BJ (cell line): ENCODE measurements at regions not wholly inside any gene's neighbourhood (a gene's known extent, or its start where the extent isn't known, plus 50 kb on each side); places are given as distances from the start of the nearest gene placed in this dataset.
"Not testable (repeated sequence)": the region's sequence is repeated elsewhere in the genome, so short reads cannot be mapped to it uniquely, and the experiment has no call there.

Experiments used
- CTCF ChIA-PET: fragments of 350-600 bp; formaldehyde crosslinking; extraction: SDS; loops from one replicate; lab custom pipeline; 2021; ENCODE audit warnings: antibody characterized with exemption, inconsistent platforms; lab: Yijun Ruan, JAX
- POLR2A ChIA-PET: fragments of 300-600 bp; sonication (Branson Sonifier 250); formaldehyde crosslinking; extraction: SDS; loops from one replicate; lab custom pipeline; 2021; ENCODE audit warnings: antibody characterized with exemption; lab: Charles Lee
- DNase-seq: peaks from one replicate; pipeline ENCODE4 v3.0.0-alpha.2; 2011; ENCODE audit warnings: low read depth
- H3K27me3 ChIP-seq: 2 replicates; pipeline ENCODE4 v1.6.0; 2011; ENCODE audit warnings: low read length; ENCODE audit not compliant: control insufficient read depth, insufficient read depth
- H3K36me3 ChIP-seq: 2 replicates; pipeline ENCODE4 v1.5.1; 2011; ENCODE audit warnings: low read length; ENCODE audit not compliant: control insufficient read depth, insufficient read depth
- H3K4me3 ChIP-seq: 2 replicates; pipeline ENCODE4 v1.5.1; 2011; ENCODE audit warnings: low read depth, mild to moderate bottlenecking, control low read depth, low read length
- TF ChIP-seq, protein P1 (sequence below): IDR thresholded peaks from 2 replicates; pipeline ENCODE4 v1.5.1; 2011; ENCODE audit warnings: low read depth, mild to moderate bottlenecking, control low read depth, inconsistent platforms, low read length, moderate library complexity; ENCODE audit not compliant: insufficient read depth

DNA sequence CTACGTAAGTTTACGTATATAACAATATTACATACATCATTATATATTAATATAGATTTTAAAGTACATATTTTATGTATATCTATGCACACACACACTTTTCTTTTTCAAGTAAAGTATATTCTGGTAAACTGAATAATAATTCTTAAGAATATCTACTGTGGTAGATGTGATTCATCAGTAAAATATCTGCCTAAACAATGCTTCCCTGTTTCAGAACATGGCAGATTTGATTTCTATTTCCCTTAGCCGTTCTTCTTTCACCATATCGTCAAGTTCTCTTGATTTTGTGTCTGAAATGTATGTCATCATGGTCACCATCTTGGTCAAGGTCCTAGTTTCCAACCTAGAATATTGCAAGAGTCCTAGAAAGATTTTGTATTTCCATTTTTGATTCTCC, 195.6 kb downstream of the HDGFL1 start:
- CTCF ChIA-PET, result interaction anchor here (1.1 kb wide), 1 partner anchor 7 kb away, joined by 4 read pairs; no protein-coding TSS in a partner anchor
- no peak for DNase-seq
- H3K27me3 ChIP-seq, result no peaks in the 10 kb centered on the region
- POLR2A ChIA-PET, result no interaction called here
- H3K36me3 ChIP-seq, result no peaks in the 10 kb centered on the region
- no peak overlapping the region for H3K4me3 ChIP-seq
- TF ChIP-seq, protein P1, sequence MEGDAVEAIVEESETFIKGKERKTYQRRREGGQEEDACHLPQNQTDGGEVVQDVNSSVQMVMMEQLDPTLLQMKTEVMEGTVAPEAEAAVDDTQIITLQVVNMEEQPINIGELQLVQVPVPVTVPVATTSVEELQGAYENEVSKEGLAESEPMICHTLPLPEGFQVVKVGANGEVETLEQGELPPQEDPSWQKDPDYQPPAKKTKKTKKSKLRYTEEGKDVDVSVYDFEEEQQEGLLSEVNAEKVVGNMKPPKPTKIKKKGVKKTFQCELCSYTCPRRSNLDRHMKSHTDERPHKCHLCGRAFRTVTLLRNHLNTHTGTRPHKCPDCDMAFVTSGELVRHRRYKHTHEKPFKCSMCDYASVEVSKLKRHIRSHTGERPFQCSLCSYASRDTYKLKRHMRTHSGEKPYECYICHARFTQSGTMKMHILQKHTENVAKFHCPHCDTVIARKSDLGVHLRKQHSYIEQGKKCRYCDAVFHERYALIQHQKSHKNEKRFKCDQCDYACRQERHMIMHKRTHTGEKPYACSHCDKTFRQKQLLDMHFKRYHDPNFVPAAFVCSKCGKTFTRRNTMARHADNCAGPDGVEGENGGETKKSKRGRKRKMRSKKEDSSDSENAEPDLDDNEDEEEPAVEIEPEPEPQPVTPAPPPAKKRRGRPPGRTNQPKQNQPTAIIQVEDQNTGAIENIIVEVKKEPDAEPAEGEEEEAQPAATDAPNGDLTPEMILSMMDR, result no peak

DNA sequence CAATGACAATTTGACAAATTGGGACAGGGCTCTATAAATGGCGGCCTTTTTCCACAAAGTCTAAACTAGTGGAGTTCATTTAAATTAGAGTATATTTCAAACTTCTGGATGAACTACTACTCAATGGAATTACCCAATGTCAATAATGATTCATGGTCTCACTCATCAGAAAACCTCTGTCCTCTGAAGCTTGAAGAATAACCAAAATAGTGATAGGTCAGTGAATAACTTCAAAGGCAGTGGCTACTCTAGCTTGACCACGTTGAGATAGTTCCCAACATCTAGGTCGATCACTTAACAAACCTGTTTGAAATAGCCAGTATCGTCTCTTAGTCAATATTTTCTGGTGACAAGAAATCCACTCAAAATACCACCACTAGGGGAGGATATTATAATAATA, 197.6 kb downstream of the HDGFL1 start:
- H3K36me3 ChIP-seq, result no peaks in the 10 kb centered on the region
- H3K27me3 ChIP-seq, result no peaks in the 10 kb centered on the region
- no peak for DNase-seq
- no peak overlapping the region for H3K4me3 ChIP-seq
- ChIA-PET POLR2A (no interaction called here), CTCF (no interaction called here)
- TF ChIP-seq, protein P1, result no peak

DNA sequence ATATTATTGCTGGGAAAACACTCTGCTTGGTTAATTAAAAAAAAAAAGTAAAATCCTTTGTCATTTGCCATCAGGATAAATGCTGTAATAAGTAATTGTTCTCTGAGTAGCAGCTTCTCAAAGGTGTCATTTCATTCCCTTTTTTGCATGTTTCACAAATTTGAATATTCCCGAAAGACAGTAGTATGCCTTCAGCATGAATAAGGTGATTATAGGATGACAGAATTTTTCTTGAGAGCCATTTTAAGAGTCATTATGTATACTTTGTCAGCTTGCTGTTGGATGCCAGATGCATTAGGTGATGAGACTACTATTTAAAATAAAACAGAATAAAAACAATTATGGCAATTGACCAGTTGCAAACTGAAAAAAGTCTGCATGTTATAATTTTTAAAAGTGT, 200.7 kb downstream of the HDGFL1 start:
- no peaks in the 10 kb centered on the region for H3K27me3 ChIP-seq
- no peak overlapping the region for H3K4me3 ChIP-seq
- CTCF ChIA-PET, result no interaction called here
- DNase-seq, result no peak
- H3K36me3 ChIP-seq, result no peaks in the 10 kb centered on the region
- POLR2A ChIA-PET, result no interaction called here
- TF ChIP-seq, protein P1, result no peak

DNA sequence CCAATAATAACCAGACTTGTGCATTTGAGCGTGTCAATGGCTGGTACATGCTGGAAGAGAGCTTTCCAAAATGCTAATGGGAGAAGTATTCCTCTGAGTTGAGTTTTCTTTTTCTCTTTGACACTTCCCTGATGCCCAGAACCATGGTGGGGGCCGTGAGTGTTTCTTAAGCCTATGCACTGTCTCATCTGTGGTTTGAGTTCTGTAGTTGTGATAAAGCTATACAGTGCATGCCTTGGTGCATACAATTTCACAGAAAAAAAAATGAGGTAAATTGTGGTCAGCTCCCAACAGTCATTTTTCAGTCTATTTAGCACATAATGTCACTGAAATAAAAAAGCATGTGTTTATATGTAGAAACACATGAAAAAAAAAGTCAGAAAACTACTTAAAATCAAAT, 204.8 kb downstream of the HDGFL1 start:
- Histone ChIP-seq H3K27me3 (no peaks in the 10 kb centered on the region), H3K4me3 (no peak overlapping the region), H3K36me3 (no peaks in the 10 kb centered on the region)
- no peak for DNase-seq
- ChIA-PET POLR2A (no interaction called here), CTCF (interaction anchor here (0.6 kb wide), 1 partner anchor 71 kb away, joined by 3 read pairs; no protein-coding TSS in a partner anchor)
- TF ChIP-seq, protein P1, result no peak

DNA sequence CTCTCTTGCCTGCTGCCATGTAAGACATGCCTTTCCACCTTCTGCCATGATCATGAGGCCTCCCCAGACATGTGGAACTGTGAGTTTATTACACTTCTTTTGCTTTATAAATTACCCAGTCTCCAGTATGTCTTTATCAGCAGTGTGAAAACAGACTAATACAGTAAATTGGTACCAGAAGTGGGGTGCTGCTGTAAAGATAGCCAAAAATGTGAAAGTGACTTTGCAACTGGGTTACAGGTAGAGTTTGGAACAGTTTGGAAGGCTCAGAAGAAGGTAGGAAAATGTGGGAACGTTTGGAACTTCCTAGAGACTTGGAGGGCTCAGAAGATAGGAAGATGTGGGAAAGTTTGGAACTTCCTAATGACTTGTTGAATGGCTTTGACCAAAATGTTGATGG, 209.1 kb downstream of the HDGFL1 start:
- CTCF ChIA-PET, H3K36me3 ChIP-seq, DNase-seq, H3K27me3 ChIP-seq, H3K4me3 ChIP-seq, POLR2A ChIA-PET: not testable (repeated sequence)

DNA sequence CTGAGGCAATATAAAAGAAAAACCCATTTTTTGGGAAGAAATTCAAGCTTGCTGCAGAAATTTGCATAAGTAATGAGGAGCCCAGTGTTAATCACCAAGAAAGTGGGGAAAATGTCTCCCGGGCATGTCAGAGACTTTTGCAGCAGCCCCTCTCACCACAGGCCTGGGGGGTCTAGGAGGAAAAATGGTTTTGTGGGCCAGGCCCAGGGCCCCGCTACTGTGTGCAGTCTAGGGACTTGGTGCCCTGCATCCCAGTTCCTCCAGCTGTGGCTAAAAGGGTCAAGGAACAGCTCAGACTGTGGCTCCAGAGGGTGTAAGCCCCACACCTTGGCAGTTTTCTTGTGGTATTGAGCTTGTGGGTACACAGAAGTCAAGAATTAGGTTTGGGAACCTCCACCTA, 209.7 kb downstream of the HDGFL1 start:
- CTCF ChIA-PET, result interaction anchor here (0.9 kb wide), 1 partner anchor 253 kb away, joined by 3 read pairs; no protein-coding TSS in a partner anchor
- H3K27me3 ChIP-seq, result no peaks in the 10 kb centered on the region
- TF ChIP-seq, protein P1, result no peak
- DNase-seq, result no peak
- H3K36me3 ChIP-seq, result no peaks in the 10 kb centered on the region
- H3K4me3 ChIP-seq, result no peak overlapping the region
- POLR2A ChIA-PET, result no interaction called here
